Glutamatergic neuron (in vitro differentiated cells): ENCODE measurements at regions not wholly inside any gene's neighbourhood (a gene's known extent, or its start where the extent isn't known, plus 50 kb on each side); places are given as distances from the start of the nearest gene placed in this dataset.
"Not testable (repeated sequence)": the region's sequence is repeated elsewhere in the genome, so short reads cannot be mapped to it uniquely, and the experiment has no call there.

Experiments used
- DNase-seq: peaks from one replicate; pipeline ENCODE4 v3.0.0; 2022
- H3K27ac Mint-ChIP-seq: one replicate; pipeline ENCODE4 v1.8.0; 2020; ENCODE audit warnings: mild to moderate bottlenecking, mixed read lengths, inconsistent platforms; ENCODE audit not compliant: unreplicated experiment
- H3K27me3 Mint-ChIP-seq: one replicate; pipeline ENCODE4 v1.8.0; 2020; ENCODE audit warnings: mild to moderate bottlenecking, moderate library complexity, mixed read lengths, inconsistent platforms; ENCODE audit not compliant: unreplicated experiment
- H3K36me3 Mint-ChIP-seq: one replicate; pipeline ENCODE4 v1.8.0; 2020; ENCODE audit warnings: mild to moderate bottlenecking, mixed read lengths, inconsistent platforms; ENCODE audit not compliant: unreplicated experiment
- H3K4me1 Mint-ChIP-seq: one replicate; pipeline ENCODE4 v1.8.0; 2020; ENCODE audit warnings: mild to moderate bottlenecking, low read depth, mixed read lengths, inconsistent platforms; ENCODE audit not compliant: unreplicated experiment
- H3K4me3 Mint-ChIP-seq: one replicate; pipeline ENCODE4 v1.8.0; 2020; ENCODE audit warnings: mild to moderate bottlenecking, mixed read lengths, inconsistent platforms; ENCODE audit not compliant: unreplicated experiment
- H3K9me3 Mint-ChIP-seq: one replicate; pipeline ENCODE4 v1.8.0; 2020; ENCODE audit warnings: mild to moderate bottlenecking, moderate library complexity, mixed read lengths, inconsistent platforms; ENCODE audit not compliant: unreplicated experiment
- CTCF ChIP-seq: fragments of 200-600 bp; sonication (generic); IDR thresholded peaks from one replicate; pipeline ENCODE4 v1.5.0; 2021; ENCODE audit not compliant: partially characterized antibody, unreplicated experiment

- Mint-ChIP-seq H3K9me3 (no peaks in the 10 kb centered on the region), H3K27me3 (no peaks in the 10 kb centered on the region), H3K36me3 (no peaks in the 10 kb centered on the region), H3K4me1 (peaks cover 9% of the 10 kb centered on the region), H3K27ac (no peak overlapping the region), H3K4me3 (no peak overlapping the region)
- DNase-seq, result no peak
- no peak for TF ChIP-seq CTCF
Observed at GRCh38 chr2:236919209-236919608, 166.5 kb upstream of the COPS8 start.

- H3K27ac Mint-ChIP-seq, H3K4me1 Mint-ChIP-seq, DNase-seq, H3K27me3 Mint-ChIP-seq, H3K36me3 Mint-ChIP-seq, H3K4me3 Mint-ChIP-seq, H3K9me3 Mint-ChIP-seq: not testable (repeated sequence)
Observed at GRCh38 chr2:236919801-236920379, 165.8 kb upstream of the COPS8 start.

GRCh38 chr2:236922061-236922460 is 163.6 kb upstream of the COPS8 start:
- no peaks in the 10 kb centered on the region for H3K9me3 Mint-ChIP-seq
- no peak for DNase-seq
- TF ChIP-seq CTCF, result no peak
- no peak overlapping the region for H3K4me3 Mint-ChIP-seq
- H3K4me1 Mint-ChIP-seq, result peaks cover 1% of the 10 kb centered on the region
- no peak overlapping the region for H3K27ac Mint-ChIP-seq
- no peaks in the 10 kb centered on the region for H3K27me3 Mint-ChIP-seq
- no peaks in the 10 kb centered on the region for H3K36me3 Mint-ChIP-seq

GRCh38 chr2:236928380-236929037 is 157.2 kb upstream of the COPS8 start:
- Mint-ChIP-seq H3K4me3 (no peak overlapping the region), H3K4me1 (peaks cover 3% of the 10 kb centered on the region), H3K36me3 (peaks cover 11% of the 10 kb centered on the region)

GRCh38 chr2:236932831-236933361 is 152.8 kb upstream of the COPS8 start:
- no peak overlapping the region for H3K4me3 Mint-ChIP-seq
- H3K27me3 Mint-ChIP-seq, result peaks cover 3% of the 10 kb centered on the region

More at GRCh38 chr2:236928380-236929037, 157.2 kb upstream of the COPS8 start:
- Mint-ChIP-seq H3K27ac (no peak overlapping the region), H3K9me3 (no peaks in the 10 kb centered on the region), H3K27me3 (no peaks in the 10 kb centered on the region)
- DNase-seq, result no peak
- TF ChIP-seq CTCF, result no peak

More at GRCh38 chr2:236932831-236933361, 152.8 kb upstream of the COPS8 start:
- H3K36me3 Mint-ChIP-seq, result peaks cover 11% of the 10 kb centered on the region
- no peaks in the 10 kb centered on the region for H3K9me3 Mint-ChIP-seq
- no peak overlapping the region for H3K27ac Mint-ChIP-seq
- no peak for TF ChIP-seq CTCF
- H3K4me1 Mint-ChIP-seq, result peaks cover 3% of the 10 kb centered on the region
- no peak for DNase-seq
